Ureter (tissue), 1 donor: ENCODE measurements at regions not wholly inside any gene's neighbourhood (a gene's known extent, or its start where the extent isn't known, plus 50 kb on each side); places are given as distances from the start of the nearest gene placed in this dataset.

Source experiments
- DNase-seq: peaks from one replicate; pipeline ENCODE4 v3.0.0-alpha.2; 2020; ENCODE audit warnings: low spot score
- donor health status: DM: yes; HTN: yes; CAD: no.

DNA sequence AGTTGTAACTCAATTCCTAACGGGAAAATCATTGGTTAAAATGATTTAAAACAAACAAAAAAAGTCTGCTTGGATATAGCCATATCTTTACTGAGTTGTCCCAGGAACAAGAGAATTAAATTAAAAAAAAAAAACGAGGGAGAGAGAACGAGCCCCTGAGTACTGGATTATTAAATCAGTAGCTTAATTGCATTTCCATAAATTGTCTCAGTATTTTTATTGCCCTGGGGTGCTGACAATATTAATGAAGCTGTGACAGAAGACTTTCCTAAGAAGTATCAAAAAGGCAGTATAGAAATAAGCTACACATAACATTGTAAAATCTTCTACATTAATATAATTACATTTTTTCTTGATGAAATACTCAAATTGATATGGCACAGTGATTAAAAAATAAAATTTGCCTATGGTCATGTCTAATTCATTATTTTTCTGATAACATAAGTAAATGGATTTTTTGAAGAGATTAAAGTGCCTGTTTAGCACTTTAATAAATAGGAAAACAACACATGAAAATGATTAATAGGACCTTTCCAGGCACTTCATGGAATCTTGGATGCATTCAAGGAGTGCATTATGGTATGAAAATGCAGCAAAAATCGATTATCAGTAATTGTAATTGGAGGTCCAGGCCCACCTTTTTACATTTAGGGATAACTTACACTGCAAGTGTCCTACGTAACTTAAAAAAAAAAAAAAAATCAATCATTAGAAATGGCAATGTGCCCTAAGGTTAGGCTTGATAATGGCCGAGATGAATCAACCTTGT lies 2233.4 kb downstream of the ARAP2 start:
- no peak for DNase-seq

DNA sequence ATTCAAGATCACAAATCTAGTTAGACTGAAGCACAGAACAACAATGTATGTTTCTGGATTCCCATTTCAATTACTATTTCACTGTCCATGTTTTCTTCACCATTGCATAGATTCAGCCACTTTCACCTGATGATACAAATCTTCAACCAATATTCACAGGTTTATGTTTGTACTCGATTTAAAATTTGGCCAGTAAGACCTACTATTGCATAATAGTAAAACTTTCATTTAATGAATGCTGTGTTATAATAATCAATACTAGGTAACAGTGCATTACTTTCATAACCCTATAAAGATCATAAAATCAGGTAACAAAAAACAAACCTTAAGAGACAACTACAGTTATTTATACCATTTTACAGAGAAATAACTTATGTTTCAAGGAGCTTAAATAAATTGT lies 2209.1 kb downstream of the ARAP2 start:
- DNase-seq: no peak

DNA sequence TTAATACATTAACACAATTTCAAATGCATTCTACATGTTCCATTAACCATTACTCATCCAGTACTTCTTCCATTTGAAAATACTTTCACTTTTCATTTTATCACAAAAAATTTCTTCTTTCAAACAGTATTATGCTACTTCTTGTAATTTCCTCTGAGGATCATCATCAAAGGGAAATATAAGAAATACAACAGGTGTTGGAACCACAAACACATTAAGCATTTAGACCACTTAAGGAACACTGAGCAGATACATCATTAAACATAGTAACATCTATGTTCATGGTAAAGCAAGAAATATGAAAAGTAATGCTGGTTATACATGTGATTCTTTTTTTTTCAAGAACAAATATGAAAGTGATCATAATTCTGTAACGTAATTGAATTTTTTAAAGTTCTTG lies 2207.0 kb downstream of the ARAP2 start:
- no peak for DNase-seq

DNA sequence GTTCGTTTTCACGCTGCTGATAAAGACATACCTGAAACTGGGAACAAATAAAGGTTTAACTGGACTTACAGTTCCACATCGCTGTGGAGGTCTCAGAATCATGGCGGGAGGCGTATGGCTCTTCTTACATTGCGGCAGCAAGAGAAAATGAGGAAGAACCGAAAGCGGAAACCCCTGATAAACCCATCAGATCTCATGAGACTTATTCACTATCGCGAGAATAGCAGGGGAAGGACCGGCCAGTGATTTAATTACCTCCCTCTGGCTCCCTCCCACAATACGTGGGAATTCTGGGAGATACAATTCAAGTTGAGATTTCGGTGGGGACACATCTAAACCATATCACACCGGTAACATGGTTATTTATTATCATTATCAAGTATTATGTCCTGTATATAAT lies 2204.5 kb downstream of the ARAP2 start:
- DNase-seq: no peak

DNA sequence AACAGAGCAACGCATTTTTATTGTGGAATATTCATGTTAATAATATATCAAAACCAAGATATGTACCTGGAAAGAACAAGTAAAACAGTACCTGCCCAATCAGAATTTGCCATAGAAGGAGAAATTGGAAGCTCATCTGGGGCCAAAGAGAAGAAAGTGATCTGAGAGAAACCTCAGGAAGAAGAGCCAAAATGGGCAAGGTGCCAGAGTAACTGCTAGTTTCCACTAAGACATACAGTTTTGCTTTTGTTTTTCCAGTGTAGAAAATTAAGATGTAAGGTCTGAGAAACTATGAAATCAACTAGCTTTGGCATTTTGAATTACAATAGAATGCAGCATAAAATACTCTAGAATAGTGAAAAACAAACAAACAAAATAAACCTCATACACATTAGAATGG lies 2201.2 kb downstream of the ARAP2 start:
- no peak for DNase-seq

DNA sequence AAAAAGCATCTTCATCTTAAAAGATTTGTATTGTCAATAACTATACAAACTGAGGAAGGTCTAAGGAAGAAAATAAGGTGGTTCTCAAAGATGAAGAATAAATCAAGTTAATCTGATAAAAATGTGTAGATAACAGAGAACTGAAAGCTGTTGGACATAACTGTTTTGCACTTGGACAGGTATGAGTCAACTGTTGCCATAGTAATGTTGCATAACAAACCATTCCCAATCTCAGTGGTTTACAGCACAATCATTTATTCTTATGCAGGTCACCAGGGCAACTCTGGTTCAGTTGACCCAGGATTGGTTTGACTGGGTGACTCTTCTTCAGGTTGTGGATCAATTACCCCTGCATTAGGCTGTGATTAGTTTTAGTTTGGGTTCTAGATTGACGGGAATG lies 2197.7 kb downstream of the ARAP2 start:
- no peak for DNase-seq

DNA sequence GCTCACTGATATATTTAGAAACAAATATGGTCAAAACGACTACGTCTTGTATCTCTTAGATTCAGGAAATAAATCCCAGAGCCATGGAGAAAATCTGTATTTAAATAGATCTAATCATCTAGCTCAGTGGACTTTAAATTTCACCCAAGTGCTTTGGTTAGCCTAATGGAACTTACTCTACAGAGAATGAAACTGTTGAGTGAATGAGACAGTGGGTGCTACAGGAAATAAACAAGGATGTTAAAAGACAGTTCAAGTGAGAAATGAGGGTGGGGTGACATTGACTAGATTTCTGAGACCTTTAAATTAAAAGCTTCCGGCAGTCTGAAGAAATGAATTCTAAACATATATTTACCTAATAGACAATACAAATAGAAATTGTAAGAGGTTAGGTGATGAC lies 2197.0 kb downstream of the ARAP2 start:
- no peak for DNase-seq

DNA sequence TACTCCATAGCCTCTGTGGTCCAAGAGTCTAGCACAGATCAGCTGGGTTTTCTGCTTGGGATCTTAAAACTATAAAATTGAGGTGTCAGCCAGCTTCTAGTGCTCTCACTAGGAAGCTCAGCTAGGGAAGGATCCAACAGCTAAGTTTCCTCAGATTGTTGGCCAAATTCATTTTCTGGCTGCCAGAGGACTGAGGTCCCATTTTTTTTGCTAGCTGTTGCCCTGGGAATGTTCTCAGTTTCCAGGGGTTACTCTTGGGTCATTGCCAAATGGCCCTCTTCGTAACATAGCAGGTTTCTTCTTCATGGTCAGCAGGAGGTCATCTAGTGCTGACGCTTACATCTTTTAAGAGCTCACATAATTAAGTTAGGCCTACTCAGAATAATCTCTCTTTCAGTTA lies 2178.2 kb downstream of the ARAP2 start:
- DNase-seq: no peak

DNA sequence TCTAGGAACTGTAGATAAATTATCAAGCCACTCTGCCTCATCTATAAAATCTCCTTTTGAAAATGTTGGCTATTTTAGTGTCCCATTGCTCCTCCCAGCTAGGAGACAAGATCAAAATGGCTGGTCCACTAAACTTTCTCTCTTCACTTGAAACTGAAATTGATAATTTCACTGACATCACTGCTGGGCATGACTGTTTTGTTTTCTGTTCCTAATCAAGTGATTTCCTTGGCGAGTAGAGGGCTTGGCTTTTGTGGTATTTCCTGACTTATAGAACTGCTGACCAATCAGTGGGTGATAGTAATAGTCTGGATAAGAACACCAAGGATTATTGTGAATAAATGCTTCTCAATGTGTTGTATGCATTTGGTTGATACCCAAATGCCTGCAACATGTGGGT lies 2152.9 kb downstream of the ARAP2 start:
- DNase-seq: no peak

DNA sequence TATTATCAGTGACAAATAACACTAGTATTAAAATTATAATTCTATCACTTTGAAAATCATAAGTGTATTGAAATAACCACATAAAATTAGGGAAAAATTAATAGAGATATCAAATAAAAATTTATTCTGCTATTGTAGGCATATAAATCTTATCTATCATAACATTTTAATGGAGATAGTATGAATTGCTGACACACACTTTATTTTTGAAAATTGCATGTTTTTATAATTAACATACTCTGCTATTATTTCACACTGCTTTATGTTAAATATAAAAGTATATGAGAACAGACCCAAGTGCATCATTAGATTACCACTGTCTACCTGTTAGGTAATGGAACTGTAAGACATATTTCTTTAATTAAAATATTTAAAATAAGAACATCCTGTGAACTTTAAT lies 2150.2 kb downstream of the ARAP2 start:
- no peak for DNase-seq

DNA sequence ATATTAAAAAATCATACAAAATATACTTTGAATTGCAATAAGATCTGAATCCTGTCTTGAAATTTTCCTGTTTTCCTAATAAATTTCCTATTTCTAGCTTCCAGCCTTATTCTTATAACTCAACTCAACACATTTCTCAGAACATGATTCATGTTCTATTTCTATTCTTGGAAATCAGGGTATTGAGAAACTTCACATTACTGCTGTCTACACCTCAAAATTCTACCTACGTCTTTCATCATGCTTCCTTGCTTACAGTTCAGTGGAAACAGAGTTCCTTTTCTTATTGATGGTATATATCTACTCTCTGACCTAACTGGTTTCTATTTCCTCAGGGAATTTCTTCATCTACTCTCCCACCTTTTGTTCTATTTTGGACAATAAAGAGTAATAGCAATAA lies 2139.0 kb downstream of the ARAP2 start:
- DNase-seq: no peak

DNA sequence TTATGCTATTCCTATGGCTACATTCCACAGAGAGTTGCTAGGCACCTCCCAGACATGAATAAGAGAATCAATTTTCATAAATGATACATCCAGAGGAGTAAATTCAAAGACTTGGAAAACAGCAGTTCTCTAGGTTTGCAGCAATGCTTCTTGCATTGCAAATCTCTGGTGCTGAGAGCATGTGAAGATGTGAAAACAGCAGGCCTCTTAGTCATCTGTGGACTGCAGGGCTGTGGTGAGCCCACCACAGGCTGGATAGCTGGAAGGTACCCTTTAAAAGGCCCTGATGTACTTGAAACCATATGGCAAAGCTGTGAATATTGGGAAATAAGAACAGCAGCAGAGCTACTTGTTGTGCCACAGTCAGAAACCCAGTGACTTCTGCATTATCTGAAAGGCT lies 2135.9 kb downstream of the ARAP2 start:
- DNase-seq: no peak

DNA sequence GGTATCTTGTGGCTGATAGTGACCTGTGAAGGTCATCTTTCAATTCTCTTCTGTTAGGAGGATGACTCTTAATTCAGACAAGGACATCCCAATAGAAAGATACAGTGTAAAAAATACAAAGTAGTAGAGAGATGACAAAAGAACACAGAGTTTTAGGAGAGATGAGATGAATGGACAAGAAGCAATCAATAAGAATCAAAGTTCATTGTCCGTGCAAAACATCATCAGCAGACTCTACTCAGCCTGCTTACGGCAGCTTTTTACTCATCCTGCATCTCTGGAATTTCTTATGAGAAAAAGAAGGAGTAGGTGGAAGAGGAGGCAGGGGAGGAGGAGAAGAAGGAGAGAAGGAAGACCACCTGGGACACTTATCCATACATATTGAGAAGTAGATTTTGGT lies 2131.7 kb downstream of the ARAP2 start:
- DNase-seq: no peak

DNA sequence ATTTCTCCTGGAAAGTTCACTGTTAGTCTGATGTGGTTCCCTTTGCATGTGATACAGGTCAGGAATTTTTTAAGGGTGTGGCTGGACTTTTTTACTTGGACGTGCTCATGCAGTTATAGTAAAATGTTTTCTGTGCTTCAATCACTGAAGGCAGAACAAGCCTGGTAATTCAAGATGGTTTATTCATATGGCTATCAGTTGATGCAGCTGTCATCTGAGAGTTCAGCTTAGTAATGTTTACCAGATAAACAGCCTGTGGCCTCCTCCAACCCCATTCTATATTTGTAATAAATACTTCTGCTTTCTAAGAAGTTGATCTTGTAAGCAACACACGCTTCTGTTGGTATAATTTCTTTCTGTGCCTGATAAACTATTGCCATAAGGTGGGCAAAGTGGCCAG lies 2105.9 kb downstream of the ARAP2 start:
- no peak for DNase-seq

DNA sequence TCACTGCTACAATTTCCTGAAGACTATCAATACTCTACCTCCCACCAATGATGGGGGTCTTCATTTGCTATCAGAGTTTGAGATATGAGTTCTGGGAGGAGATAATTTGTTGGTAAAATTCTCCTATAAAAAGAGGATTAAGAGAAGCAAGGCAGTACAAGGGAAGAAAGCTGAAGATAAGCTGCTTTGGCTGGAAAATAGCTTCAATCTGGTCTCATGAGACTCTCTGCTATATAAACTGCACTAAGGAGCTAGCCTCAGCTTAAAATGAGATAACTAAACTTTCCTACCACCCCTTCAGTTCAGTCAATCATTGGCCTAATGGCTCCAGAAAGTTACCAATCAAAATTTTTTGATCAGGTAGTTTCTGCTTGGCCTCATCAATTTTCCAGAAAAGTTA lies 2105.0 kb downstream of the ARAP2 start:
- DNase-seq: no peak

DNA sequence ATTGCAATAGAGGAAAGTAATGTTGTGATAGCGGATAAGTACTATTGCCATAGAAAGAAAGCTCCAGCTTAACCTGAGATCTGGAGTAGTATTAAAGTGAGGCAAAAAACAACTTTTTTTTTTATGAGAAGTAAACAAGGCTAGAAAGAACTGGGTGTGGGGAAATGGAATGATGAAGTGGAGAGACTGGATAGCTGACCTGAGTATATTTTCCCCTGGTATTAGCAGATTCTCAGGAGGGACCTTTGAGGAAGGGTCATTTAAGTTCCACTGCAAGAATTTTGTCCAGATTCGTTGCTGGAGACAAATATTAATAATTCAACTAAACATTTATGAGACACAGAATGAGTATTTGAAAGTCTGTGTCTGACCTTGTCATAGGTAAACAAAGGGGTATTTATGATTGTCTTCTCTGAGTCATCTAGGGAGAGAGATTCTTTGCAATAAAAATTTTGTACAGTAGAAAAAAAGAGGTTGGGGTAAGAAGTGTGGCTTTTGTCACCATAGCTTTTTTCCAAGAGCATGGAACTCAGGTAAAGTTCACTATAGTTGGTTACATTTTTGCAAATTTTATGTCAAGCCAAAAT lies 2095.9 kb downstream of the ARAP2 start:
- no peak for DNase-seq

DNA sequence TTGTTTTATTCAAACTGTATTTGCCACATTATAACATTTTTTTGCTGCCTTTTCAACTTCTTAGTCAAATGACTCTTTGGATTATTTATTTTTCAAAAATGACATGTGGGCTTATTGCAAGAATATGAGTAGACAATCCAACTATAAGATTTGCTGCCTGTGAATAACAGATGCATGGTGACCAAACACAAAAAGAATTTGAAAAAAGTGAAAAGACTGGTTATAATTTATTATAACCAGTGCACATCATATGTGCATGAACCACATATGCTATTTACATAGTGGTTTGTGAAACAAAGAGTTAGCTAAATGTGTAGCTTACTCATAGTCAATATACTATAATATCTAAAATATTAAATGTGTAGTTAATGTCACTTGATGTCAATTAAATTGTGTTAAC lies 2086.8 kb downstream of the ARAP2 start:
- no peak for DNase-seq

DNA sequence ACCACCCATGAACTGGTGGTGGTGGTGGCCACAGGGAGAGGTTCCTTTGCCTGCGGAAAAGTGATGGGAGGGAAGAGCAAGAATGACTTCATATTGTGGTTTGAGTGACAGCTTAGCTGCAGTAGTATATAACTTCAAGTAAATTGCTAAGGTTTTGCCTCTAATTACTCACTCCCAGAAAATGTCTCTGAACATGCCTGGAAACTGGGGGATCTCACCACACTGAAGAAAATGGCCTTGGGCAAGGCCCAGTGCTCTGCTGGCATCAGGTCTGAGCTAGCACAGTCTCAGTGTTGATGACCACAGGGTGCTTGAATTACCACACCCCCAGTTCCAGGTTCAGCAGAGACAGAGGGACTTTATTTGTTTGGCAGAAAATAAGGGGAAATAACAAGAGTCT lies 2085.4 kb downstream of the ARAP2 start:
- DNase-seq: no peak

DNA sequence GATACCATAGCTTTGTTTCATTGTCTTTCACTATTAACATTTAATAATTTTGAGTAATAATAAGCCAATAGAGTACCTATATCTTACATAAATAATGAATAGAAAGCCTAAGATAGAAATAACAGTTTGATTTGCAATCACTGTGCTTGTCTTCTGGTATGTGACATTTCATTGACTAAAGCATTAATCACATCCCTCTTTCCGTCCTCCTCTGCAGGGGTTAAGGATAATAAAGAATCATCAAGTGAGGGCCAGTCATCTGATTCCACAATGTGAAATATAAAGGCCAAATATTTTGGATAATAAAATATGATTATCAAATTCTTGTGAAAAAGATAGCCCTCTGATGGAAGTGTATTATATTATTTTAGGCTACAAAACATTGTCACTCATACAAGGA lies 2073.4 kb downstream of the ARAP2 start:
- DNase-seq: no peak

DNA sequence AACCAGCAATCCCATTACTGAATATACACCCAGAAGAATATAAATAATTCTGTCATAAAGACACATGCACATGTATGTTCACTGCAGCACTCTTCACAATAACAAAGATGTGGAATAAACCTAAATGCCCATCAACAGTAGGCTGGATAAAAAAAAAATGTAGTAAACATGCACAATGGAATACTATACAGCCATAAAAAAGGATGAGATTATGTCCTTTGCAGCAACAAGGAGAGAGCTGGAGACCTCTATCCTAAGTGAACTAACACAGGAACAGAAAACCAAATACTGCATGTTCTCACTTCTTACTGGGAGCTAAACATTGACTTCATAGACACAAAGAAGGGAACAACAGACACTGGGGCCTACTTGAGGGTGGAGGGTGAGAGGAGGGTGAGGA lies 2067.7 kb downstream of the ARAP2 start:
- no peak for DNase-seq

DNA sequence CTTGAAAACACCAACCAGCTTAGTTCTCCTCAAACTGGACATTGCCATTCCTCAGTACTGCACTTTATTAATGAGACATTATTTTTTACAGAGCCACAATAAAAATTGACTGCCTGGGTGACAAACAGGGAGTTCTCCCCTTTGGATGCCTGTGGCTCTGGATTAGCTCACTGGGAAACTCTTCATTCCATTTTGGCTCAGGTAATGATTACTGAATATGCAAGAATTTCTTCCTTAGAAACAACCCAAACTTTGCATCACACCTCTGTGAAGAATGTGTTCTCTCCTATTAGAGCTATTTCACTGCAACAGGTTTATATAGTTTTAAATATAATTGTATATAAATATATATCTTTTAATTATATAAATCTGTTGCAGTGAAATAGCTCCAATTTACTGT lies 2065.8 kb downstream of the ARAP2 start:
- no peak for DNase-seq

DNA sequence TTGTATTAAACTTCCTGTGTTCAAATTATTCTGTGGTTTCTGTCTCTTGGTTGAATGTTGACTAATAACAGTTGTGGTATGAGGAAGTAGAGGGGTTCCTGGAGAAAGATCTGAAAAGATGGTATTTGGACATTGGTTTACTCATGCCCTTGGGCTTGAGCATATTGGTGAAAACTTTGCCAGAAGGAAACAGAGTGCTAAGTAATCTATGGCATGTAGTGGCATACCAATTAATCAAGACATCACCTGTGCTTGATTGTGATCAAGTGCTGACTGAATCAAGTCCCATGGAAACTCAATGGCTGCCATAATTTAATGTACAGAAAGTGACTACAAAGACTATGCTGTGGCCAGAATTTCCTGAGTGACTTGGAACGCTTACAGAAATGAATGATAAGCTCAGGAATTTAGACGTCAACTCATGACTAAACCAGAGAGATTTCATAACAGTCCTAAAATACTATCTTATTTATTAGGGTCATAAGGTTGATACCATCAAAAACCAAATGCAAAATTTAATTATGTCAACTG lies 2062.9 kb downstream of the ARAP2 start:
- no peak for DNase-seq

DNA sequence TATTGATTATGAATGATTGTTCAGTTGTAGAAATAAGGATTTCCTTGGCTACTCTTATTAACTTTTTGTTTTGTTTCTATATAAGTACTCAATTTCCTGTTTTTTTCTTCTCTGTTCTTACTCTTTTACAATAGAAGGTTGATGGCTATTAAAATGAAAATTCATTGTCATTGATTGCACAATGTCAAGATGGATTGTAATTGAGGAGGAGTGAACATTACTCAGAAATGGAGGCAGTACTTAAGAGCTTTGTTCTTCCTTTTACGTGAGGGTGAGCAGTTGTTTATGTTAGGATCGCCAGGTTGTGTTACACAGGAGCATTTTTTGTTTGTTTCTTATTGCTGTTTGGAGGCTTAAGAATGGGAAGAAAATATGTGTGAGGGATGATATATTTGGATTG lies 2062.4 kb downstream of the ARAP2 start:
- DNase-seq: no peak

DNA sequence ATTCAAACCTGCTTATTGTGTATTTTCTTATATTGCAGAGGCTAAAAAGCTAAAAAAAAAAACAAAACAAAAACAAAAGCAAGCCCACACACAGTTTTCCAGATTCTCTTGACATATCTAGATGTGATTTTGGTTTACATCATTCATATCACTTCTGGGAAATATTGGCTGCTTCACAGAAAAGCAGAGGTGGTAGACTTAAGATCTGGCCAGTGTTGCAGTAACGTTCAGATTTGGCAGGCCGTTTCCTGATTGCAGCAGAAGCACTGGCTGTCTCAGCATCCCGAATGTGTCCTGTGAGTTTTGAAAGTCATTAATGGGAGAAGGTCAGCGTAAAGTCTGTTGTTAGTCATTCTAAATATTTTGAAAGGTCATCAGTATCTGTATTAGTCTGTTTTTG lies 2062.0 kb downstream of the ARAP2 start:
- no peak for DNase-seq
